ENCODE measurements at regions not wholly inside any gene's neighbourhood (a gene's known extent, or its start where the extent isn't known, plus 50 kb on each side); places are given as distances from the start of the nearest gene placed in this dataset.

- H2AFZ ChIP-seq (ENCODE audit: insufficient read depth, low read depth, low read length, poor library complexity, severe bottlenecking), result no peak overlapping the region
- no peak overlapping the region for H3K27ac Mint-ChIP-seq
- H3K27me3 ChIP-seq (ENCODE audit: control insufficient read depth in 2 of 2, insufficient read depth in 2 of 2, low read length in 2 of 2), result no peaks in the 10 kb centered on the region
- H3K9ac ChIP-seq (ENCODE audit: insufficient read depth, low read length, poor library complexity, severe bottlenecking), result no peak overlapping the region
- no CpG with 5 or more reads among the region's 2 CpGs for WGBS (ENCODE audit: insufficient coverage)
- no peaks in the 10 kb centered on the region for H3K79me2 ChIP-seq (ENCODE audit: insufficient read depth, low read length)
- H3K9me3 ChIP-seq (replicated peaks in 1 of 2; ENCODE audit: control insufficient read depth in 1 of 2, insufficient read depth in 1 of 2, low read length in 2 of 2), result peaks cover 10 to 15% of the 10 kb centered on the region in 2 donors
- H3K4me3 Mint-ChIP-seq, result no peak overlapping the region
- DNase-seq, result no peak
- no peaks in the 10 kb centered on the region for H4K20me1 ChIP-seq (ENCODE audit: insufficient read depth, low read length)
- no peaks in the 10 kb centered on the region for H3K27me3 Mint-ChIP-seq (ENCODE audit: low read depth in 3 of 3)
- H3K36me3 ChIP-seq (replicated peaks in 1 of 2; ENCODE audit: control insufficient read depth in 1 of 2, insufficient read depth in 2 of 2, low read length in 2 of 2), result no peaks in the 10 kb centered on the region
- intact Hi-C loops (cut with micrococcal nuclease), result no loop called here
- H3K4me1 ChIP-seq (ENCODE audit: control insufficient read depth in 1 of 2, insufficient read depth in 2 of 2, low read length in 2 of 2), result no peaks in the 10 kb centered on the region
- H3K27ac ChIP-seq (ENCODE audit: low read depth in 1 of 2, low read length in 2 of 2), result no peak overlapping the region
- no peak overlapping the region for H3K4me3 ChIP-seq (replicated peaks in 1 of 3; ENCODE audit: low read depth in 2 of 3, low read length in 3 of 3)
- H3K4me2 ChIP-seq (replicated peaks; ENCODE audit: extremely low read depth, low read length, poor library complexity, severe bottlenecking), result no peak overlapping the region
- H3K36me3 Mint-ChIP-seq, result no peaks in the 10 kb centered on the region
- no peaks in the 10 kb centered on the region for H3K4me1 Mint-ChIP-seq
- no peak for TF ChIP-seq CTCF (IDR thresholded peaks at IDR 0.05)
- peaks cover 0 to 13% (median 4%) of the 10 kb centered on the region in 7 donors for H3K9me3 Mint-ChIP-seq
Measured at GRCh38 chrX:122092978-122093377, 1045.6 kb downstream of the GLUD2 start.

- H3K4me2 ChIP-seq (replicated peaks; ENCODE audit: extremely low read depth, low read length, poor library complexity, severe bottlenecking), result no peak overlapping the region
- no peaks in the 10 kb centered on the region for H3K4me1 ChIP-seq (ENCODE audit: control insufficient read depth in 1 of 2, insufficient read depth in 2 of 2, low read length in 2 of 2)
- H3K27ac Mint-ChIP-seq, result no peak overlapping the region
- DNase-seq, result no peak
- intact Hi-C loops (cut with micrococcal nuclease), result no loop called here
- no peaks in the 10 kb centered on the region for H3K27me3 Mint-ChIP-seq (ENCODE audit: low read depth in 3 of 3)
- H3K4me3 Mint-ChIP-seq, result no peak overlapping the region
- no peaks in the 10 kb centered on the region for H3K79me2 ChIP-seq (ENCODE audit: insufficient read depth, low read length)
- H3K36me3 ChIP-seq (replicated peaks in 1 of 2; ENCODE audit: control insufficient read depth in 1 of 2, insufficient read depth in 2 of 2, low read length in 2 of 2), result no peaks in the 10 kb centered on the region
- no peak for TF ChIP-seq CTCF (IDR thresholded peaks at IDR 0.05)
- H2AFZ ChIP-seq (ENCODE audit: insufficient read depth, low read depth, low read length, poor library complexity, severe bottlenecking), result no peak overlapping the region
- H3K9ac ChIP-seq (ENCODE audit: insufficient read depth, low read length, poor library complexity, severe bottlenecking), result no peak overlapping the region
- peaks cover 0 to 14% (median 5%) of the 10 kb centered on the region in 7 donors for H3K9me3 Mint-ChIP-seq
- H3K4me1 Mint-ChIP-seq, result no peaks in the 10 kb centered on the region
- no peak overlapping the region for H3K4me3 ChIP-seq (replicated peaks in 1 of 3; ENCODE audit: low read depth in 2 of 3, low read length in 3 of 3)
- peaks cover 11 to 17% of the 10 kb centered on the region in 2 donors for H3K9me3 ChIP-seq (replicated peaks in 1 of 2; ENCODE audit: control insufficient read depth in 1 of 2, insufficient read depth in 1 of 2, low read length in 2 of 2)
- H4K20me1 ChIP-seq (ENCODE audit: insufficient read depth, low read length), result no peaks in the 10 kb centered on the region
- H3K36me3 Mint-ChIP-seq, result no peaks in the 10 kb centered on the region
- no peak overlapping the region for H3K27ac ChIP-seq (ENCODE audit: low read depth in 1 of 2, low read length in 2 of 2)
- no peaks in the 10 kb centered on the region for H3K27me3 ChIP-seq (ENCODE audit: control insufficient read depth in 2 of 2, insufficient read depth in 2 of 2, low read length in 2 of 2)
Measured at GRCh38 chrX:122094611-122095010, 1047.2 kb downstream of the GLUD2 start.

All from CD14-positive monocyte (primary cell).